ENCODE measurements at regions not wholly inside any gene's neighbourhood (a gene's known extent, or its start where the extent isn't known, plus 50 kb on each side); places are given as distances from the start of the nearest gene placed in this dataset.

DNA sequence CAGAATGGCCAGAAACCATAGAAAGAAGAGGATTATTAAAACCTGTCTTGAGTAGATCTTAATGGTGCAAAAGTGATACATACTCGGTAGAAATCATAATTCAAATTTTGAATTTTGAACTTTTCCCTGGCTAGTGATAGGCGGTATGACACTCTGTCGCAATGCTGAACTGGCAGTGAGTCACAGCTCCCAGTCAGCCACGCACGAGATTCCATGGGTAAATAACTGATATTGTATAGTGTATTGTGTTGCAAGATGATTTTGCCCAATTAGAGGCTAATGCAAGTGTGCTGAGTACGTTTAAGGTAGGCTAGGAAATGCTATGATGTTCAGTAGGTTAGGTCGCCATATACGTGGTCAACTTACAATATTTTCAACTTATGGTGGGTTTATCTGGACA is 207.0 kb downstream of the SIPA1L2 start:
- Histone ChIP-seq H3K79me1 (ENCODE audit: low read depth, low read length) (no peaks in the 10 kb centered on the region), H2BK5ac (ENCODE audit: low read depth, low read length) (no peak overlapping the region), H3K4ac (replicated peaks; ENCODE audit: insufficient read length, low read depth, low read length) (no peak overlapping the region), H3K23ac (ENCODE audit: insufficient read length) (no peak overlapping the region), H2AK5ac (ENCODE audit: low read depth, low read length) (no peak overlapping the region), H3K27ac (ENCODE audit: low read depth, low read length) (no peak overlapping the region), H3K56ac (replicated peaks; ENCODE audit: insufficient read length, low read depth, low read length) (no peak overlapping the region), H4K5ac (ENCODE audit: insufficient read length, low read depth, low read length) (no peak overlapping the region), H4K8ac (ENCODE audit: extremely low read depth, insufficient read depth, low read length) (no peak overlapping the region), H2BK120ac (replicated peaks; ENCODE audit: low read depth, low read length) (no peak overlapping the region), H3K9me3 (ENCODE audit: insufficient read depth in 2 of 2, low read depth in 1 of 2, low read length in 1 of 2) (no peaks in the 10 kb centered on the region), H3K36me3 (ENCODE audit: control insufficient read depth in 2 of 4, insufficient read depth in 4 of 4, low read length in 3 of 4) (no peaks in the 10 kb centered on the region; a peak in 1 of 8 replicates), H3K23me2 (ENCODE audit: low read depth, low read length) (no peaks in the 10 kb centered on the region), H3K9ac (replicated peaks in 1 of 4; ENCODE audit: extremely low read depth in 1 of 4, low read depth in 3 of 4, low read length in 3 of 4) (no peak overlapping the region), H2AFZ (ENCODE audit: low read length) (no peak overlapping the region), H3K18ac (ENCODE audit: extremely low read depth, low read length) (no peak overlapping the region), H3K4me3 (ENCODE audit: extremely low read depth in 1 of 4, insufficient read depth in 2 of 4, low read depth in 3 of 4, low read length in 4 of 4) (no peak overlapping the region), H2BK20ac (ENCODE audit: low read length) (no peak overlapping the region), H3K14ac (ENCODE audit: insufficient read length) (no peak overlapping the region), H3K79me2 (ENCODE audit: control insufficient read depth in 1 of 2, insufficient read depth in 2 of 2, low read length in 2 of 2) (no peaks in the 10 kb centered on the region), H4K91ac (replicated peaks; ENCODE audit: insufficient read length, low read length) (no peak overlapping the region), H4K20me1 (replicated peaks in 1 of 2; ENCODE audit: control insufficient read depth in 1 of 2, insufficient read depth in 2 of 2, low read length in 2 of 2) (peaks cover 0 to 1% of the 10 kb centered on the region in 2 experiments), H2BK15ac (ENCODE audit: low read length) (no peak overlapping the region), H3K4me2 (ENCODE audit: insufficient read depth in 1 of 2, low read depth in 2 of 2, low read length in 2 of 2) (no peak overlapping the region), H3K27me3 (replicated peaks in 1 of 4; ENCODE audit: control insufficient read depth in 3 of 4, extremely low read depth in 1 of 4, insufficient read depth in 3 of 4, low read length in 3 of 4) (no peaks in the 10 kb centered on the region), H2BK12ac (ENCODE audit: low read depth, low read length) (no peak overlapping the region), H3K4me1 (replicated peaks in 1 of 4; ENCODE audit: control insufficient read depth in 3 of 4, insufficient read depth in 4 of 4, low read length in 3 of 4) (no peaks in the 10 kb centered on the region)
- 90% methylated on average over 8 of the region's 8 CpGs; no CpG with 5 or more reads in 1 of the 2 experiments for WGBS, 2 experiments (ENCODE audit: extremely low coverage in 1 of 2, insufficient coverage in 1 of 2, insufficient read length in 1 of 2, insufficient replicate concordance in 2 of 2, low coverage in 1 of 2, low lambda C conversion rate in 2 of 2, missing lambda C conversion rate in 1 of 2)
- CTCF ChIA-PET (ENCODE audit: partially characterized antibody): interaction anchor here (1.1 kb wide), 1 partner anchor 540 kb away, joined by 3 read pairs; no protein-coding TSS in a partner anchor
- FAIRE-seq (no peak), DNase-seq (ENCODE audit: low read depth in 1 of 2, low spot score in 2 of 2) (no peak)
- POLR2A ChIA-PET (ENCODE audit: partially characterized antibody): interaction anchor here (0.6 kb wide), 1 partner anchor 11 kb away, joined by 3 read pairs; no protein-coding TSS in a partner anchor
- no peak for TF ChIP-seq CHD7 (IDR thresholded peaks at IDR 0.05; ENCODE audit: insufficient replicate concordance, low read length)

Measured in H1 (cell line).